H9 (cell line): ENCODE measurements at regions not wholly inside any gene's neighbourhood (a gene's known extent, or its start where the extent isn't known, plus 50 kb on each side); places are given as distances from the start of the nearest gene placed in this dataset.

Experiments
- DNase-seq: peaks from one replicate; pipeline ENCODE4 v3.0.0-alpha.2; 2017
- H2AFZ ChIP-seq: one replicate; pipeline ENCODE4 v1.6.1; 2013; ENCODE audit warnings: mild to moderate bottlenecking, low read length, control low read depth, moderate library complexity
- H2AK5ac ChIP-seq: 2 replicates; pipeline ENCODE4 v1.6.1; 2013; ENCODE audit warnings: low read length, control low read depth, mixed read lengths; ENCODE audit not compliant: insufficient read length
- H2BK120ac ChIP-seq: one replicate; pipeline ENCODE4 v1.6.1; 2013; ENCODE audit warnings: low read depth, mild to moderate bottlenecking, low read length, control low read depth, inconsistent platforms; ENCODE audit not compliant: poor library complexity, severe bottlenecking
- H2BK12ac ChIP-seq: 2 replicates; pipeline ENCODE4 v1.6.1; 2013; ENCODE audit warnings: low read length, control low read depth, mixed read lengths, low read depth; ENCODE audit not compliant: insufficient read length
- H2BK15ac ChIP-seq: 2 replicates; pipeline ENCODE4 v1.6.1; 2013; ENCODE audit warnings: low read depth, low read length, control low read depth
- H2BK20ac ChIP-seq: one replicate; pipeline ENCODE4 v1.6.1; 2013; ENCODE audit warnings: low read depth, mild to moderate bottlenecking, low read length, control low read depth, inconsistent platforms; ENCODE audit not compliant: poor library complexity, severe bottlenecking
- H2BK5ac ChIP-seq: 2 replicates; pipeline ENCODE4 v1.6.1; 2013; ENCODE audit warnings: low read length, control low read depth, mixed read lengths; ENCODE audit not compliant: insufficient read length
- H3K14ac ChIP-seq: 2 replicates; pipeline ENCODE4 v1.6.1; 2013; ENCODE audit warnings: low read length, control low read depth; ENCODE audit not compliant: insufficient read depth
- H3K18ac ChIP-seq: 2 replicates; pipeline ENCODE4 v1.6.1; 2013; ENCODE audit warnings: low read depth, mild to moderate bottlenecking, mixed read lengths, low read length, control low read depth; ENCODE audit not compliant: insufficient read length
- H3K23ac ChIP-seq: 2 replicates; pipeline ENCODE4 v1.6.1; 2013; ENCODE audit warnings: low read length, control low read depth, mixed read lengths, low read depth; ENCODE audit not compliant: insufficient read length
- H3K23me2 ChIP-seq: 2 replicates; pipeline ENCODE4 v1.6.1; 2013; ENCODE audit warnings: low read depth, mild to moderate bottlenecking, mixed read lengths, low read length, control low read depth; ENCODE audit not compliant: insufficient read length, poor library complexity, severe bottlenecking
- H3K27ac ChIP-seq: 2 replicates; pipeline ENCODE4 v1.5.1; 2013; ENCODE audit warnings: low read length, control low read depth, mixed read lengths, low read depth; ENCODE audit not compliant: insufficient read length
- H3K27me3 ChIP-seq: 2 replicates; pipeline ENCODE4 v1.6.1; 2013; ENCODE audit warnings: low read length, control low read depth, inconsistent platforms; ENCODE audit not compliant: insufficient read depth
- H3K4ac ChIP-seq: 2 replicates; pipeline ENCODE4 v1.6.1; 2013; ENCODE audit warnings: low read depth, mild to moderate bottlenecking, control low read depth, inconsistent platforms, low read length, moderate library complexity
- H3K4me1 ChIP-seq: 2 replicates; pipeline ENCODE4 v1.6.1; 2013; ENCODE audit warnings: low read length, control low read depth, inconsistent platforms; ENCODE audit not compliant: insufficient read depth
- H3K4me2 ChIP-seq: 2 replicates; pipeline ENCODE4 v1.6.1; 2013; ENCODE audit warnings: low read length, control low read depth, mixed read lengths; ENCODE audit not compliant: insufficient read length, insufficient read depth
- H3K56ac ChIP-seq: 2 replicates; pipeline ENCODE4 v1.6.1; 2013; ENCODE audit warnings: low read depth, mild to moderate bottlenecking, mixed read lengths, low read length, control low read depth; ENCODE audit not compliant: insufficient read length
- H3K79me1 ChIP-seq: 2 replicates; pipeline ENCODE4 v1.6.1; 2013; ENCODE audit warnings: low read depth, mild to moderate bottlenecking, moderate library complexity, low read length, control low read depth, inconsistent platforms; ENCODE audit not compliant: insufficient read depth, poor library complexity, severe bottlenecking
- H3K79me2 ChIP-seq: 2 replicates; pipeline ENCODE4 v1.6.1; 2013; ENCODE audit warnings: low read length, control low read depth, inconsistent platforms; ENCODE audit not compliant: insufficient read depth
- H3K9ac ChIP-seq: 2 replicates; pipeline ENCODE4 v1.6.1; 2013; ENCODE audit warnings: low read length, control low read depth, mixed read lengths; ENCODE audit not compliant: insufficient read length; ENCODE audit errors: extremely low read depth
- H3K9me3 ChIP-seq: one replicate; pipeline ENCODE4 v1.6.1; 2013; ENCODE audit warnings: low read depth, low read length, inconsistent platforms; ENCODE audit not compliant: control insufficient read depth
- H3T11ph ChIP-seq: one replicate; pipeline ENCODE4 v1.6.1; 2013; ENCODE audit warnings: mild to moderate bottlenecking, low read length, control low read depth, inconsistent platforms
- H4K20me1 ChIP-seq: one replicate; pipeline ENCODE4 v1.6.1; 2013; ENCODE audit not compliant: control insufficient read depth, insufficient read length, insufficient read depth
- H4K5ac ChIP-seq: 2 replicates; pipeline ENCODE4 v1.6.1; 2013; ENCODE audit warnings: low read depth, mild to moderate bottlenecking, mixed read lengths, low read length, control low read depth; ENCODE audit not compliant: insufficient read length
- H4K8ac ChIP-seq: replicated peaks from 2 replicates; pipeline ENCODE4 v1.6.1; 2013; ENCODE audit warnings: low read length, control low read depth, mixed read lengths, low read depth; ENCODE audit not compliant: insufficient read length
- H4K91ac ChIP-seq: 2 replicates; pipeline ENCODE4 v1.6.1; 2013; ENCODE audit warnings: low read depth, mild to moderate bottlenecking, moderate library complexity, mixed read lengths, low read length, control low read depth; ENCODE audit not compliant: insufficient read length
- H3K27ac Mint-ChIP-seq, 3 experiments: 2 replicates in 2 of 3; 3 replicates in 1 of 3; pipeline ENCODE4 v1.8.0; 2020 to 2021; ENCODE audit warnings: mixed read lengths in 3 of 3, mild to moderate bottlenecking in 1 of 3, moderate library complexity in 1 of 3
- H3K27me3 Mint-ChIP-seq: 2 replicates; pipeline ENCODE4 v1.8.0; 2021; ENCODE audit warnings: low read depth, mild to moderate bottlenecking, moderate library complexity, mixed read lengths
- H3K36me3 Mint-ChIP-seq, 3 experiments: 2 replicates in 2 of 3; 3 replicates in 1 of 3; pipeline ENCODE4 v1.8.0; 2020 to 2021; ENCODE audit warnings: low read depth in 3 of 3, mixed read lengths in 3 of 3; ENCODE audit not compliant: insufficient read depth in 1 of 3
- H3K4me1 Mint-ChIP-seq, 2 experiments: 2 replicates each; pipeline ENCODE4 v1.8.0; 2020; ENCODE audit warnings: mixed read lengths in 2 of 2
- H3K4me3 Mint-ChIP-seq, 2 experiments: 2 replicates in 1 of 2; 3 replicates in 1 of 2; pipeline ENCODE4 v1.8.0; 2020 to 2021; ENCODE audit warnings: mild to moderate bottlenecking in 2 of 2, mixed read lengths in 2 of 2, moderate library complexity in 1 of 2
- H3K9me3 Mint-ChIP-seq, 2 experiments: 2 replicates in 1 of 2; 3 replicates in 1 of 2; pipeline ENCODE4 v1.8.0; 2020; ENCODE audit warnings: mild to moderate bottlenecking in 2 of 2, mixed read lengths in 2 of 2, moderate library complexity in 1 of 2
- CTCF ChIP-seq: fragments of 200-600 bp; sonication (generic); conservative IDR thresholded peaks from 3 replicates; pipeline ENCODE4 v1.8.0; 2021; ENCODE audit warnings: antibody characterized with exemption, mild to moderate bottlenecking

GRCh38 chr12:78611504-78611903 is 253.1 kb upstream of the SYT1 start:
- Histone ChIP-seq H2BK12ac (no peak overlapping the region), H3K9ac (no peak overlapping the region), H4K5ac (no peak overlapping the region), H2BK20ac (no peak overlapping the region), H3K23me2 (no peaks in the 10 kb centered on the region), H2BK15ac (no peak overlapping the region), H4K8ac (no peak overlapping the region), H3K23ac (no peak overlapping the region), H3K79me1 (no peaks in the 10 kb centered on the region), H3K79me2 (no peaks in the 10 kb centered on the region), H3T11ph (no peak overlapping the region), H3K9me3 (no peaks in the 10 kb centered on the region), H2BK5ac (no peak overlapping the region), H3K4me1 (no peaks in the 10 kb centered on the region), H2AK5ac (no peak overlapping the region), H4K20me1 (no peaks in the 10 kb centered on the region), H3K56ac (no peak overlapping the region), H2BK120ac (no peak overlapping the region), H3K14ac (no peak overlapping the region), H3K4me2 (no peak overlapping the region), H3K27me3 (no peaks in the 10 kb centered on the region), H3K4ac (no peak overlapping the region), H4K91ac (no peak overlapping the region), H3K27ac (no peak overlapping the region), H3K18ac (no peak overlapping the region), H2AFZ (no peak overlapping the region)
- no peak for TF ChIP-seq CTCF
- H3K9me3 Mint-ChIP-seq: peaks cover 10 to 17% of the 10 kb centered on the region in 2 experiments
- H3K4me1 Mint-ChIP-seq: no peaks in the 10 kb centered on the region
- H3K27ac Mint-ChIP-seq: no peak overlapping the region
- peaks cover 4 to 11% (median 6%) of the 10 kb centered on the region in 3 experiments for H3K36me3 Mint-ChIP-seq
- H3K27me3 Mint-ChIP-seq: peaks cover 3% of the 10 kb centered on the region; the same call in 1 of the 2 replicates
- no peak for DNase-seq
- no peak overlapping the region for H3K4me3 Mint-ChIP-seq
